ENCODE measurements at regions not wholly inside any gene's neighbourhood (a gene's known extent, or its start where the extent isn't known, plus 50 kb on each side); places are given as distances from the start of the nearest gene placed in this dataset.

DNA sequence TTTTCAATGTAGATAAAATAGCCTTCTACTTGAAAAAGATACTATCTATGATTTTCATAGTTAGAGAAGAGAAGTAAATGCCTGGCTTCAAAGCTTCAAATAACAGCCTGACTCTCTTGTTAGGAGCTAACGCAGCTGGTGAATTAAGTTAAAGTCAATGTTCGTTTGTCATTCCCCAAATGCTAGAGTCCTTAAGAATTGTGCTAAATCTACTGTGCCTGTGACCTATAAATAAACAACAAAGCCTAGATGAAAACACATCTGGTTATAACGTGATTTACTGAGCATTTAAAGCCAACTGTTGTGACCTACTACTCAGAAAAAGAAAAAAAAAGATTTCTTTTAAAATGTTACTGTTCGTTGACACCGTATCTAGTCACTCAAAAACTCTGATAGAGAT lies 134.7 kb downstream of the POLR1F start (continued):
- TF ChIP-seq SP2 (IDR thresholded peaks at IDR 0.05; ENCODE audit: low read length), result no peak
- TF ChIP-seq POLR2AphosphoS5 (IDR thresholded peaks at IDR 0.05; ENCODE audit: low read depth, low read length), result no peak

Data from H1 (cell line).